Daoy (cell line): ENCODE measurements at regions not wholly inside any gene's neighbourhood (a gene's known extent, or its start where the extent isn't known, plus 50 kb on each side); places are given as distances from the start of the nearest gene placed in this dataset.
"Not testable (repeated sequence)": the region's sequence is repeated elsewhere in the genome, so short reads cannot be mapped to it uniquely, and the experiment has no call there.

Source experiments
- DNase-seq: peaks from one replicate; pipeline ENCODE4 v3.0.0-alpha.2; 2015; ENCODE audit warnings: low read depth

DNA sequence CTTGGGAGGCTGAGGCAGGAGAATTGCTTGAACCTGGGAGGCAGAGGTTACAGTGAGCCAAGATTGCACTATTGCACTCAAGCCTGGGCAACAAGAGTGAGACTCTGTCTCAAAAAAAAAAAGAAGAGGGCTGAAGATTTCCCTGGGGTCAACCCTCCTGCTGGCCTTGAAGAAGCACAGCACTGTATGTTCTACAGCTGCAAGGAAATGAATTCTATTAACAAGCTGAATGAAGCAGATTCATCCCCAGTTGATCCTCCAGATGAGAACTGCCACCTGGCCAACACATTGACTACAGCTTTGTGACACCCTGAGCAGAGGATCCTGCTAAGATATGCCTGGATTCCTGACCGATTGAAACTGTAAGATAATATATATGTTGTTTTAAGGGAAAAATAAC is 129.5 kb downstream of the ADSS2 start:
- no peak for DNase-seq

DNA sequence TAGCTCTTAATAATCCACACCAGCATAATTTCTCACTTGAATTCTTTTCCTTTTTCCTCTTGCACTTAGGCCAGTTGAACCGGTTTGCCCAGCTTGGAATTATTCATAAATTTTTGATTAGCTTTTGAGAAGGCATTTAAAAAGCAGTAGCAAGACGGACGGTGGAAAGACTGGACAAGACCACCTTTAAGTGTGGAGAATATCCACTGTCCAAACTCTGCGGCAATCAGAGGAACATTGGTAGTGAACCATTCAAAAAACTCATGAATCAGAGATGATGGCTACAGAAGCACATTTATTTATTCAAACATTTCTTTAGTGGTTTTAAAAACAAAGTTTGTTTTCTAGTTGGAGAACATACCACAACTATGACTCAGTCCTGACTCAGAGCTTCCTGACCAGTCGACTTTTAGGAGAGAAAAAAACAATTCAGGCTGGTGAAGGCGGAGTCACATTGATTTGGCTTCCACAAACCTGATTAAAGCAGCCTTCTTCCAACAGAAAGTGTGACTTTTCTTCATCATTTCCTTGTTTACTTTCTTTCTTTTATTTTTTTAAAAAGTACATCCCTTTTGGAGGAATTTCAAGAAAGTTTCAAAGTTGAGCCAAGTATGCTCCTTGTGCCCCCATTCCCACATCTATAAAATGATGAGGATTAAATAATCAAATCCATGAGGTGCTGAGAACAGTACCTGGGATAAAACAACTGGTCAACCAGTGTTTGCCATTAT is 128.8 kb downstream of the ADSS2 start:
- DNase-seq: peak; percentile 91

DNA sequence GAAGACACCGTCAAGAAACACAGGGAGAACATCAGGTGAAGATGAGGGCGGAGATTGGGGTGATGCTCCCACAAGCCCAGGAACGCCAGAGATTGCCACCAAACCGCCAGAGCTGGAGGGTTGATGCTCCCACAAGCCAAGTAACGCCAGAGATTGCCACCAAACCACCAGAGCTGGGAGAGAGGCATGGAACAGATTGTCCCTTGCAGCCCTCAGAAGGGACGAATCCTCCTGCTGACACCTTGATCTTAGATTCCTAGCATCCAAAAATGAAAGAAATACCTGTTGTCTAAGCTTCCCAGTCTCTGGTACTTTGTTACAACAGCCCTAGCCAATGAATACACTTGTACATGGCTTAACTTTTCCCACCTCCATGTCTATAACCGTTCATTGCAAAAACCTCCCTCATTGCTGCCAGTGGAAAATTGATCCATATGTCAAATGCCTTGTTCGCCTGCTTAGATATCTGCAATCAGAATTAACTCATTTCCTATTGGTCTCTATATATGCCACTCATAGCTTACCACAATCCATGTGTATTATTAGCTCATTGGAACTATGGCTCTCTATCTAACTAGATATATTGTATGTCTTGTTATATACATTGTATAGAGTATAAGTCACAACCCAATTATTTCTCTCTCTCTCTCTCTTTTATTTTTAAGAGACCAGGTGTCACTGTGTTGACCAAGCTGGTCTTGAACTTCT is 127.4 kb downstream of the ADSS2 start:
- no peak for DNase-seq

DNA sequence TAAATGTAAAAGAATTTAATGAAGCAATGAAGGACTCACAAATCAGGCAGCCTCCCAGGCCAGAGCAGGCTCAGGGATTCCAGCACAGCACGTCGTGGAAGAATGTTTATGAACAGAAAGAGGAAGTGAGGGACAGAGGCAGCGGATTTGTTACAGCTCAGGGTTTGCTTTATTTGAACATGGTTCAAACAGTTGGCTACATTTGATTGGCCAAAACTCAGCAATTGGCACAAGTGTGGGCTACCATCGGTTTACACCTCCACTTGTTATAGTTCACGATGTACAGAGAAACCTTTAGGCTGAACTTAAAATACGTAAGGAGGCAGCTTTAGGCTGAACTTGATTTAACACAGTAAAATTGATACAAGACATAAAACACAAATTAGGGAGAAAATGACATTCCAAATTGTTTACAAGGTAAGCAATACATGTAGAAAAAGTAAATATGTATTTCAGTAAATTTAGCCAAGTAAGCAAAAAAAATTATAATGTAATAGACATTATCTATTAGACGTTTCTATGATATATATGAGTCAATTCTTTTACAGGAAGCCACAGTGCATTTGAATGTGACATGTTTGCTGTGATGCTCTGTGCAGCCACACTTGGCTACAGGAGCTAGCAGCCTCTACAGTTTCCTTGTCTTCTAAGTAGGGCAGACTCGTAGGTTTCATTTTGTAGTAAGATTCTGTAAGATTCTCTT is 126.5 kb downstream of the ADSS2 start:
- no peak for DNase-seq

DNA sequence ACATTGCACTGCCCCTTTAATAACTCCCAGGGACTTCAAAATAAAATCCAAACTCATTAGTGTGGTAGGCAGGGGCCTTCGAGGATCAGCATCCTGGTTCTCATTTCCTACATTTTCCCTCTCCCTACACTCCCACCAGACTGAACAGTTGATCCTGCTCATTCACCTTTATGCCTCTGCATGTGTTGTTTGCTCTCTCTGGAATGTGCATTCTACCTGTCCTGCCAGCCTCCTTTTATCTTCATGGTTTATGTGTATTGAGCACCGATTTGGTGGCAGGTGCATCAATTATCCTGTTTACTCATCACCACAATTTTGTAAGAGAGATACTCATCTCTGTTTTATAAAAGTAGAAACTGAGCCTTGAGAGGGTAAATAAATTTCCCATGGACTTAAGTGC is 125.0 kb downstream of the ADSS2 start:
- no peak for DNase-seq

GRCh38 chr1:244327533-244327932 is 124.2 kb downstream of the ADSS2 start:
- DNase-seq: no peak

- no peak for DNase-seq
These were observed 123.2 kb downstream of the ADSS2 start for GRCh38 chr1:244328476-244328875.

- no peak for DNase-seq
These were observed 122.0 kb downstream of the ADSS2 start for GRCh38 chr1:244329591-244330317.

DNA sequence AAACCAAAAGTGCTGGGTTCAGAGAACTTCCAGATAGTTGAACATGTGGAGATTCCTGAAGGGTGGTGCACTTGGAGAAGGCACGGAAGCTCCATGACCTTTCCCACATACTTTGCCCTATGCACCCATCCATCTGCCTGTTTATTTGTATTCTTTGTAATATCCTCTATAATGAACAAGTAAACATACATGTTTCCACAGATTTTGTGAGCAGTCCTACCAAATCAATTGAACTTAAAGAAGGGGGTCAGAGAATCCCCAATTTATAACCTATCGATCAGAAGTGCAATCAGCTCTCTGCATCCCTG is 121.4 kb downstream of the ADSS2 start:
- no peak for DNase-seq

DNA sequence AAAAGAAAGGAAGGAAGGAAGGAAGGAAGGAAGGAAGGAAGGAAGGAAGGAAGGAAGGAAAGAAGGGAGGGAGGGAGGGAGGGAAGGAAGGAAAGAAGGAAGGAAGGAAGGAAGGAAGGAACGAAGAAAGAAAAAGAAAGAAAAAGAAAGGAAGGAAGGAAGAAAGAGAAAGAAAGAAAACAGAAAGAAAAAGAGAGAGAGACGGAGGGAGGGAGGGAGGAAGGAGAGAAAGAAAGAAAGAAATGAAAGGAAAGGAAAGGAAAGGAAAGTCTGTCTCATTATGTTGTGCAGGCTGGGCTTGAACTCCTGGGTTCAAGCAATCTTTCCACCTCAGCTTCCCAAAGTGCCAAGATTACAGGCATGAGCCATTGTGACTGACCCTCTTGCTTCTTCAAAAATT is 118.9 kb downstream of the ADSS2 start:
- not testable (repeated sequence) for DNase-seq

- not testable (repeated sequence) for DNase-seq
These were observed 117.4 kb downstream of the ADSS2 start for GRCh38 chr1:244334315-244334714.

- DNase-seq: not testable (repeated sequence)
These were observed 116.9 kb downstream of the ADSS2 start for GRCh38 chr1:244334842-244335241.

DNA sequence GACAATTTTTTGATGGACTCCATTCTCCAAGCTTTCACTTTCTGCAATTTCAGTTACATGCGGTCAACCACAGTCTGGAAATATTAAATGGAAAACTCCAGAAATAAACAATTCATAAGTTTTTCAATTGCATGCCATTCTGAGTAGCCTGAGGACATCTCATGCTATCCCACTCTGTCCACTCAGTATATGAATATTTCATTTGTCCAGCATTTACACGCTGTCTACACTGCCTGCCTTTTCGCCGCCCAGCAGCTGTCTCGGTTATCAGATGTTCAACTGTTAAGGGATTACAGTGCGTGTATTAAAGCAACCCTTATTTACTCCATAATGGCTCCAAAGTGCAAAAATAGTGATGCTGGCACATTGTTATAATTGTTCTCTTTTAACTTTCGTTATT is 116.3 kb downstream of the ADSS2 start:
- no peak for DNase-seq

DNA sequence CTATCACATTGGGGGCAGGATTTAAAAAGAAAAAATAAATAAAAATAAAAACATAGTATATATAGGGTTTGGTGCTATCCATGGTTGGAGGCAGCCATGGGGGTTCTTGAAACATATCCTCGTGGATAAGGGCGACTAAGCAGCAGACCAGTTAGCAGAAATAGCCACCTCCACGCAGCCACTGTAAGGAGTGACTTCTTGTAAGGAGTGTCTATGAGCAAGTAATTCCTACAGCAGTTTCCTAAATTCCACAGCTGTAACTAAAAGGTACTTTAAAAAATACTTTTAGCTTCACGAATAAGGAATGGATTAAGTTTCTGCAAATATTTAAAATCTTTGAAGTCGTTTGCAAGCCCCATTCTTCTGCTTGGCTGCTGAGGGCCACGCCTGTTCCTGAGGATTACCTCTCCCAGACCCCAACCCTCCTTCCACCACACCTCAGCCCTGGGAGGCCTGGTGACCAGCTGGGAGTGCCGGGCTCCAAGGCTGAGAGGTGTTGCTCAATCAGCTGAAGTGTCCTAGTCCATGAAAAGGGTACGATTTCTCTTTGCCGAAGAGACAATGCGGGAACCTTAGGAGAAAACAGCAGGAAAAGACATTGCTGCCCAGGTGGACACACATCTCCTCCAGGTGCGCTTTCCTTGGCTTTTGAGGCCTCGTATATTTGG is 115.3 kb downstream of the ADSS2 start:
- no peak for DNase-seq

GRCh38 chr1:244337839-244338238 is 113.9 kb downstream of the ADSS2 start:
- no peak for DNase-seq

DNA sequence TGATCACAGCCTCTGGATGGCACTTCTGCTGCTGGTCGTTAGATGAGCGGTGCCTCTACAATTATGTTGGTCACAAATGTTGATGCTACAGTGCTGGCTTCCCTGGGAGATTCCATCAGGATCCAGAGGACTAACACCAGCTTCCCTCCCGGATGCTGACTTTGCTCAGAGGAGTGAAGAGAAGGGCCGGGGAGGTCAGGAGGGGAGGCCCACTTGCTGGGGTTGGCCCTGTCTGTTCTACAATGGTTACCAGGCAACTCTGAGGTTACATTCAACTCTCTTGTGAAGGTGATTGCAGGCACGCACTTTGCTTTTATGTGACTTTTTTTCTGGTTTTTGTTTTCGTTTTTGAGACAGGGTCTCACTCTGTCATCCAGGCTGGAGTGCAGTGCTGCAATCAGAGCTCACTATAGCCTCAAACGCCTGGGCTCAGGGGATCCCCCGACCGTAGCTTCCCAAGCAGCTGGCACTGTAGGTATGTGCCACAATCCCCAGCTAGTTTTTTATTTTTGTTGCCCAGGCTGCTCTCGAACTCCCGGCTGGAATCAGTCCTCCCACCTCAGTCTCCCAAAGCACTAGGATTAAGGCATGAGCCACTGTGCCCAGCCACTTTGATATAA is 112.5 kb downstream of the ADSS2 start:
- DNase-seq: no peak

- no peak for DNase-seq
These were observed 111.9 kb downstream of the ADSS2 start for GRCh38 chr1:244339776-244340175.

DNA sequence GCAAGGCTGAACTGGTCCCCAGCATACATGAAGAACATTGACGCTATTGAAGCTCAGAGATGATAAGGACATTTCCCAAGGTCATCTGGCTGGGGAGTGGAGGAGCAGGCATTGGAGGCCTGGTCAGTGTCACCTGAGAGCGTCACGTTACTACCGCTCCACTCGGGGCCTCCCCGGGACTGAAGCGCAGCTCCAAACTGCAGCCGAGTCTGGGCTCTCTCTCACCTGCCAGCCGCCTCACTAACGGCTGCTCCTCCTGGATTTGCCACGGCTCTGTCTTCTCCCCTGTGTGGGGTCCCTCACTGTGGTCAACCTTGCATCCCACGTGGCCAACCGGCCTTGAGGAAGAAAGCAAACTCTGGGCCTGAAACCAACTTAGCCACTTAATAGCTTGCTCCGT is 111.3 kb downstream of the ADSS2 start:
- DNase-seq: no peak

DNA sequence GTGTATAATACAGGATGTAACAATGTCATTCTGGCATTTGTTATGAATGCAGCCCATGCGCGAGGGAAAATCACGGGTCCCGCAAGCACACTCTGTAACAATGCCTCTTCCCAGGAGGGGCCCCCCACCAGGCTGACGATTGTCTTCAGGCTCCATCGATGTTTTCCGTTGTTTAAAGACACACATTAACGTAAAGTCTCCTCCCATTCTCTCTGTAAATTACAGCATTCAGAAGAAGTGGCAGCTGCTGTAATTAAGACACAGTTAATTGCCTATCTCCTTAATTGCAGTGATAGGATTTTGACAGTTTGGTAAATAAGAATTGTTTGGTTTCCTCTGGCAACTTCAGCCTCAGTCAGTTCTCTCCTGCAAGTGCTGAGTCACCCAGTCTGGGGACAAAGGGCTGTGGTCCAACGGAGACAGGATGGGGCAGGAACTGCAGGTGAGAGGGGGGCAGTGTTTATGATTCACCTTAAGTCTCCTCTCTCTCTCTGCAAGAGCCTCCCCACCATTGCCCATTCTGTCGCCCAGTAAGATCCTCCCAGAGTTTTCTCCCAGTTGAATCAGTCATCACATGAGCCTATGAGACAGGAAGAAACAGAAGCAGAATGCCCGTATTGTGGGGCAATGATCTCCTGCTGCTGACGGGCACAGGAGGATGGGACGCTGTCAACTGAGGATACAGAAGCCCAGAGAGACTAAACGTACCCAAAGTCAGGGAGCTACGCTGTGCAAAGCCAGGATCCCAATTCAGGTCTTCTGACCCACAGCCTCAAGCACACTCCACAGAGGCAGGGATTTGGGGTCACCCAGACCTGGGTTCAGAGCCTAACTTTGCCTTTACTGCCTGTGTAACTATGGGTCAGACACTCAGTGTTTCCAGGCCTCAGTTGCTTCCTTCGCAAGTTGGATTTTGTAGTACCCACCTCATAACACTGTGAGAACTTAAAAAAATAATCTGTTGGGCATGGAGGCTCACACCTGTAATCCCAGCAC is 110.0 kb downstream of the ADSS2 start:
- peak; percentile 38 for DNase-seq

- DNase-seq: no peak
These were observed 107.7 kb downstream of the ADSS2 start for GRCh38 chr1:244344001-244344400.
